ENCODE measurements at regions not wholly inside any gene's neighbourhood (a gene's known extent, or its start where the extent isn't known, plus 50 kb on each side); places are given as distances from the start of the nearest gene placed in this dataset.

GRCh38 chr6:125526007-125526720 lies 223.3 kb upstream of the HEY2 start:
- TF ChIP-seq CTCF (IDR thresholded peaks at IDR 0.05) (no peak), POLR2A (IDR thresholded peaks at IDR 0.05) (no peak)

Measured in lower leg skin (tissue), 3 donors.